ENCODE measurements at regions not wholly inside any gene's neighbourhood (a gene's known extent, or its start where the extent isn't known, plus 50 kb on each side); places are given as distances from the start of the nearest gene placed in this dataset.

DNA sequence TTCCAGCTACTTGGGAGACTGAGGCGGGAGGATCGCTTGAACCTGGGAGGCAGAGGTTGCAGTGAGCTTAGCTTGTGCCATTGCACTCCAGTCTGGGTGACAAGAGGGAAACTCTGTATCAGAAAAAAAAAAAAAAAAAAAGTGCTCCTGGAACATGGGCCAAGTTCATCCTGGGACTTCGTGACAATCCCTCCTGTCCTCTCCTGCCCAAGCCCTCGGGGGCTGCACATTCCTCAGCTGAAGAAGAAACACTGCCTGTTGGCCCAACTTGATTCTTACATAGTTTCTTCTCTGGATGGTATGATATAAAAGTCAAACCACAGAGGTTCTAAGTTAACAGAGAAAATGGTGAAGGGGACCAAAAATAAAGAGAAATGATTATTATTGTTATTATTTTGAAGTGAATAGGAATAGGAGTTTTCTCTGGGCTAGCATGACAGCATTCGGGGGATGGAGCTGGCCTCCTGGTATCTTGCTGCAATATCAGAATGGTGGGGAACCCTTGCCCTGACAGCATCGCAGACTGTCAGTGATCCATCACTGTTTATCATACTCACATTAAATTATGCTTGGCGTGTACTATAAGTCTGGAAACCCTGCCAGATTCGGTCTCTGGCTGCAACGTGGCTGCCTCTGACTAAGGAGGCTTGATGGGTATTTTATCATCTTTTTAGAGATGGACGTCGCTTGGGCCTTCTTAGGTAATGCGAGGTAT is 113.7 kb upstream of the OXGR1 start:
- Histone ChIP-seq H3K9ac (no peak overlapping the region), H3K79me2 (ENCODE audit: insufficient read depth) (no peaks in the 10 kb centered on the region), H3K27me3 (replicated peaks; ENCODE audit: insufficient read depth) (no peaks in the 10 kb centered on the region), H3K9me3 (ENCODE audit: low read depth) (no peaks in the 10 kb centered on the region), H3K4me1 (ENCODE audit: insufficient read depth) (0 out of 2 replicates have a peak, but pooled peaks cover 5% of the 10 kb centered on the region), H3K36me3 (ENCODE audit: low read depth) (no peaks in the 10 kb centered on the region), H4K20me1 (ENCODE audit: insufficient read depth) (no peaks in the 10 kb centered on the region), H3K27ac (no peak overlapping the region), H3K4me3 (no peak overlapping the region), H3F3A (ENCODE audit: insufficient read depth) (peaks cover 16% of the 10 kb centered on the region; the same call in 1 of the 2 replicates), H3K4me2 (ENCODE audit: unreplicated experiment) (no peak overlapping the region), H3K9me2 (ENCODE audit: insufficient read depth) (0 out of 2 replicates have a peak, but pooled peaks cover 3% of the 10 kb centered on the region), H2AFZ (peak overlapping the region; percentile 32)
- in situ Hi-C loops (cut with MboI): no loop called here
- DNase-seq: peak; percentile 44
- 51 to 52% methylated on average over 12 of the region's 12 CpGs for whole genome bisulfite sequencing, 2 experiments (ENCODE audit: low coverage in 1 of 2, low lambda C conversion rate in 2 of 2, missing lambda C conversion rate in 2 of 2)
- TF ChIP-seq EZH2 (IDR thresholded peaks at IDR 0.05; ENCODE audit: insufficient read depth, poor library complexity, severe bottlenecking) (no peak), EZH2phosphoT487 (IDR thresholded peaks at IDR 0.05; ENCODE audit: insufficient read depth, low read depth) (no peak)

DNA sequence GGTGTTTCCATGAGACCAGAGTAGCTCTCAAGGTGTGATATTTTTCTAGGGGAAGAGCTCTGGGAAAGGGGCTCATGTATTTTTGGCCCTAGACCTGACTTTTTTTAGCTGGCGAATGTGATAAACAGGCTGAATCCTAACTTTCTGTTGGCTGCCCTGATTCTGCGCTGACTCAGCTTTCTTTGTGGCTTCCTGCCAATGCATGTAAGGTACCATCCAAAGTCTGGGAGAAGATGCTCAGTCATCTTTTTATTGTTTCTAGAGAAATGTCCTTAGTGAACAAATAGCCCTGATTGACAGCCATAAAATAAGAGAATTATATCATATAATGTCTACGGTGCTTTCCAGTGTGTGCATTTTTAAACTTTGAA is 113.6 kb upstream of the MBNL2 start:
- Histone ChIP-seq H3K27me3 (replicated peaks; ENCODE audit: insufficient read depth) (no peaks in the 10 kb centered on the region), H3K4me2 (ENCODE audit: unreplicated experiment) (no peak overlapping the region), H3K36me3 (ENCODE audit: low read depth) (no peaks in the 10 kb centered on the region), H3K79me2 (ENCODE audit: insufficient read depth) (no peaks in the 10 kb centered on the region), H3K9ac (no peak overlapping the region), H3K4me1 (ENCODE audit: insufficient read depth) (0 out of 2 replicates have a peak, but pooled peaks cover 5% of the 10 kb centered on the region), H3K9me2 (ENCODE audit: insufficient read depth) (0 out of 2 replicates have a peak, but pooled peaks cover 3% of the 10 kb centered on the region), H3F3A (ENCODE audit: insufficient read depth) (peaks cover 16% of the 10 kb centered on the region; the same call in 1 of the 2 replicates), H3K9me3 (ENCODE audit: low read depth) (no peaks in the 10 kb centered on the region), H3K4me3 (no peak overlapping the region), H4K20me1 (ENCODE audit: insufficient read depth) (no peaks in the 10 kb centered on the region), H3K27ac (no peak overlapping the region), H2AFZ (peak overlapping the region; percentile 32)
- WGBS, 2 experiments (ENCODE audit: low coverage in 1 of 2, low lambda C conversion rate in 2 of 2, missing lambda C conversion rate in 2 of 2): 43 to 52% methylated on average over 3 of the region's 3 CpGs
- TF ChIP-seq EZH2phosphoT487 (IDR thresholded peaks at IDR 0.05; ENCODE audit: insufficient read depth, low read depth): no peak
- TF ChIP-seq EZH2 (IDR thresholded peaks at IDR 0.05; ENCODE audit: insufficient read depth, poor library complexity, severe bottlenecking): no peak
- peak; percentile 67 for DNase-seq
- in situ Hi-C loops (cut with MboI): no loop called here

DNA sequence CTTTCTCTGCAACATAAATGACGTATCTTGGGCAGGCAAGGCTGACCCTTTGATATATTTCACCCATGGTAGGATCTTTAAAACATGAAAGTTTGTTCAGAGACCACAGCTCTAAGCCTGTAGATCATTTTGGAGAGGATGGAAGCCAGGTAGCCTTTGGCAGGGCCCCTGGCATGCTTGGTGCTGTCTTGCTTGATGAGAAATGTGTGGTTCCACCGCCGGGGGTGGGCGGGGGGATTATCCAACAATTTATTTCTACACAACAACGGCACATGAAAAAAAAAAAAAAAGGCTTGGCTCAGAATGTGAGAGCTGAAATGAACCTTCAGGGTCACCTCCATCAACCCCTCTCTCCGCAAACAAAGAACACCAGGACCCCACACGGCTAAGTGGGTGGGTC is 112.9 kb upstream of the MBNL2 start:
- 58% methylated on average over 7 of the region's 7 CpGs for WGBS, 2 experiments (ENCODE audit: low coverage in 1 of 2, low lambda C conversion rate in 2 of 2, missing lambda C conversion rate in 2 of 2)

DNA sequence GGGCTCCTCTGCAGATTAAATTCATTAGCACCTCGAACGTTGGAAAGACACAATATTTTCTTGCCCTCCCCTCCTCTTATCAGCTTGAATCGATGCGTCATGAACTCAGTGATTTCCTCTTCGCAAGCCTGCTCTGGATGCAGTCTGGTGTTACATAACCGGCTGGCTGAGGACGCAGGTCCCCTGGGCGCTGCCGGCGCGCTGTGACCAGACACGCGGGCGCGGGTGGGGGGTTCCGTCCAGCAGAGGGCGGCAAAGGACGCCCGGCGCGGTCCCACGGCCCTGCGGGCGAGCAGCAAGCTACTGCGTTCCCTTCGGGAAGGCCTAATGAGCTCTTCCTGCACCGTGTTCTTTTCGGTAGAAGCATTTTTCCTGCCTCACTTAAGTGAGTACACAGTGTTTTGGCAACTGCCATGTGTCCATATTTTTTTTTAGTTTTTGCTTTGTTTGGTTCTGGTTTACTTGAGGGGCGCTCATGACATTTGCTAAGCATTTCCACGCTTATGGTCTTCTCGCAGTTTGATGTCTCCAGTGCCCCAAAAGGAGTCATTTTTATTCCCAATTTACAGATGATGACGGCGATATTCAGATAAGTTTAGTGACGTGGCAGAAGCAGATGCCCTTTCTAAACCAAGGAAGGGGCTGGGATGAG is 112.2 kb upstream of the MBNL2 start:
- 14% methylated on average over 34 of the region's 34 CpGs for WGBS, 2 experiments (ENCODE audit: low coverage in 1 of 2, low lambda C conversion rate in 2 of 2, missing lambda C conversion rate in 2 of 2)

More for the DNA sequence above, 112.9 kb upstream of the MBNL2 start:
- Histone ChIP-seq H2AFZ (peak overlapping the region; percentile 48; the same call in 1 of the 2 replicates), H3K9me2 (ENCODE audit: insufficient read depth) (0 out of 2 replicates have a peak, but pooled peaks cover 3% of the 10 kb centered on the region), H3K9ac (no peak overlapping the region; the same call in 1 of the 2 replicates), H3K9me3 (ENCODE audit: low read depth) (no peaks in the 10 kb centered on the region), H3F3A (ENCODE audit: insufficient read depth) (peaks cover 16% of the 10 kb centered on the region; the same call in 1 of the 2 replicates), H3K4me1 (ENCODE audit: insufficient read depth) (0 out of 2 replicates have a peak, but pooled peaks cover 5% of the 10 kb centered on the region), H3K36me3 (ENCODE audit: low read depth) (no peaks in the 10 kb centered on the region), H3K27ac (no peak overlapping the region), H3K4me2 (ENCODE audit: unreplicated experiment) (peak overlapping the region; percentile 77), H3K4me3 (peak overlapping the region; percentile 60; the same call in 1 of the 2 replicates), H4K20me1 (ENCODE audit: insufficient read depth) (no peaks in the 10 kb centered on the region), H3K27me3 (replicated peaks; ENCODE audit: insufficient read depth) (no peaks in the 10 kb centered on the region), H3K79me2 (ENCODE audit: insufficient read depth) (no peaks in the 10 kb centered on the region)
- TF ChIP-seq EZH2 (IDR thresholded peaks at IDR 0.05; ENCODE audit: insufficient read depth, poor library complexity, severe bottlenecking): no peak
- TF ChIP-seq EZH2phosphoT487 (IDR thresholded peaks at IDR 0.05; ENCODE audit: insufficient read depth, low read depth): no peak
- no peak for DNase-seq
- in situ Hi-C loops (cut with MboI): no loop called here

More for the DNA sequence above, 112.2 kb upstream of the MBNL2 start:
- Histone ChIP-seq H3K36me3 (ENCODE audit: low read depth) (no peaks in the 10 kb centered on the region), H3K79me2 (ENCODE audit: insufficient read depth) (no peaks in the 10 kb centered on the region), H3K27ac (no peak overlapping the region), H3F3A (ENCODE audit: insufficient read depth) (peaks cover 16% of the 10 kb centered on the region; the same call in 1 of the 2 replicates), H3K4me1 (ENCODE audit: insufficient read depth) (0 out of 2 replicates have a peak, but pooled peaks cover 5% of the 10 kb centered on the region), H3K9ac (peak overlapping the region; percentile 38; the same call in 1 of the 2 replicates), H3K9me2 (ENCODE audit: insufficient read depth) (0 out of 2 replicates have a peak, but pooled peaks cover 3% of the 10 kb centered on the region), H2AFZ (peak overlapping the region; percentile 48; the same call in 1 of the 2 replicates), H3K4me3 (peak overlapping the region; percentile 60), H3K9me3 (ENCODE audit: low read depth) (no peaks in the 10 kb centered on the region), H3K27me3 (replicated peaks; ENCODE audit: insufficient read depth) (no peaks in the 10 kb centered on the region), H4K20me1 (ENCODE audit: insufficient read depth) (no peaks in the 10 kb centered on the region), H3K4me2 (ENCODE audit: unreplicated experiment) (peak overlapping the region; percentile 77)
- in situ Hi-C loops (cut with MboI): loop anchor here (10.0 kb wide), 1 partner anchor 95 kb away; no protein-coding TSS in a partner anchor
- TF ChIP-seq EZH2 (IDR thresholded peaks at IDR 0.05; ENCODE audit: insufficient read depth, poor library complexity, severe bottlenecking) (no peak), EZH2phosphoT487 (IDR thresholded peaks at IDR 0.05; ENCODE audit: insufficient read depth, low read depth) (no peak)
- DNase-seq: peak; percentile 95

Measured in GM23248 (cell line).